GM18520 (cell line): ENCODE measurements at regions not wholly inside any gene's neighbourhood (a gene's known extent, or its start where the extent isn't known, plus 50 kb on each side); places are given as distances from the start of the nearest gene placed in this dataset.
"Not testable (repeated sequence)": the region's sequence is repeated elsewhere in the genome, so short reads cannot be mapped to it uniquely, and the experiment has no call there.

Experiments
- ATAC-seq: cut with Tn5 transposase; IDR thresholded peaks from one replicate; pipeline ENCODE4 v1.9.1; 2021; ENCODE audit not compliant: unreplicated experiment

DNA sequence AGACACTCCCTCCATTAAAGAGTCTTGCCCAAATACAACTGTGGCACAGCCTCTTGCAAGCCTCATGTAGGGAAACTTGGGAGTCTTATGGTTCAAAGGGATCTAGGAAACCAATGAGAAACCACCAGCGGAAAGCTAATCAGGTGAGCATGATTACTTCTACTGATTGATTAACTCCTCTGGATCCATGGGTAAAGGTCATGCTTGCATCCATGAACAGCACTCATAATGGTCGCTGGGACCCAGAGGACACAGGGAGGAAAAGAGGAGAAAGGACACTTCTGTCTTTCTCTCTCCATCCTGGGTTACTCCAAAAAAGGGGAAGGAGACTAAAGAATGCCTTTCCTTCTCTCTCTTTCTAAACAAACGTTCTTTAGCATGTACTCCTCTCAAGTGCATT is 1397.2 kb downstream of the LRFN5 start:
- ATAC-seq, result no peak

DNA sequence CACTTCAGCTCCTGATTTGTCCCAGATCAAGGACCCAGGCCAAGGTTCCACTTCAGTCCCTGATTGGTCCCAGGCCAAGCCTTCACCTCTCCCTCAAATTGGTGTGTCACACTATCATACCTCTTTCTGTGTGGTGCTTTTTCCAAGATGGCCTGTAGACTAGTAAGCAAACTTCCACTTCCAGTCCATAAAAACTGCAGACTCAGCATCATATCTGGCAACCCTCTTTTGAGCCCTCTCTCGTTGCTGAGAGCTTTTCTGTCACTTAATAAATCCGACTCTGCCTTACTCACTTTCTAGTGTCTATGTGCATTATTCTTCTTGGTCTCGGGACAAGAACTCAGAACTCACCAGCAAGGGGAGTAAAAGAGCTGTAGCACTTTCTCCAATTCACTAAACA is 1395.1 kb downstream of the LRFN5 start:
- ATAC-seq, result no peak

DNA sequence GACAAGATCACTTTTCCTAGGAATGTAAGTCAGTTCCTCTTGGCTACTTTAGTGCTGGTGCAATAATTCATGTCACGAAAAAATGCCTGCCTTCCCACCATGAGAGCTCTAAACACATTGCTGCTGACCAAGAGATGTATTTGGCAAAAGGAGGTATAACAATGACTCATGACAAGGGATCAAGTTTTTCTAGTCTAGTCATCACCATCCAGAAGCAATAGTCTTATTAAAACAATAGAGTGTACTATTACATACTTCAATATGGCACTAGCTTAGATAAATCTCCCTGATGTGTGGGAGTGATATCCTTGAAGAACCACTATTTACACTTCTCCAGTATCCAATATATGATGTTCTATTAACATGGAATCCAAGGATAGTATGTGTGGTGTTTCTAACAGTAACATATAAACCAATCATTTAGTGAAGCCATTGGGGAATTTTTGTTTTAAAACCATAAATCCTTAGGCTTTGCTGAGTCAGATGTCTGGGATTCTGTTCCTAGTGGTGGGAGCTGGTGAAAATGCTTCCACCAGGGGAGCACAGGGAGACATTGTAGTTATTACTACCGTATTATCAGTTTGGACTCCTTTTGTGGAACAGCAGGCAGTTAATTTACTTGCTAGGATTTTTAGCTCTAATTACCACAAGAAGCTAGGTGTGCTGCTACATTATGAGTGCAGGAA is 1387.5 kb downstream of the LRFN5 start:
- no peak for ATAC-seq

GRCh38 chr14:42992930-42993329 is 1386.3 kb downstream of the LRFN5 start:
- no peak for ATAC-seq

GRCh38 chr14:42980419-42980818 is 1373.7 kb downstream of the LRFN5 start:
- ATAC-seq, result no peak

DNA sequence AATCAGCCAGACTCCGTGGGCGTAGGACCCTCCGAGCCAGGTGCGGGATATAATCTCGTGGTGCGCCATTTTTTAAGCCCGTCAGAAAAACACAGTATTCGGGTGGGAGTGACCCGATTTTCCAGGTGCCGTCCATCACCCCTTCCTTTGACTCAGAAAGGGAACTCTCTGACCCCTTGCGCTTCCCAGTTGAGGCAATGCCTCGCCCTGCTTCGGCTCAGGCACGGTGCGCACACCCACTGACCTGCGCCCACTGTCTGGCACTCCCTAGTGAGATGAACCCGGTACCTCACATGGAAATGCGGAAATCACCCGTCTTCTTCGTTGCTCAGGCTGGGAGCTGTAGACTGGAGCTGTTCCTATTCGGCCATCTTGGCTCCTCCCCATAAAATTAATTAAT is 1366.5 kb downstream of the LRFN5 start:
- ATAC-seq, result not testable (repeated sequence)

GRCh38 chr14:42965512-42965911 is 1358.8 kb downstream of the LRFN5 start:
- ATAC-seq, result no peak

DNA sequence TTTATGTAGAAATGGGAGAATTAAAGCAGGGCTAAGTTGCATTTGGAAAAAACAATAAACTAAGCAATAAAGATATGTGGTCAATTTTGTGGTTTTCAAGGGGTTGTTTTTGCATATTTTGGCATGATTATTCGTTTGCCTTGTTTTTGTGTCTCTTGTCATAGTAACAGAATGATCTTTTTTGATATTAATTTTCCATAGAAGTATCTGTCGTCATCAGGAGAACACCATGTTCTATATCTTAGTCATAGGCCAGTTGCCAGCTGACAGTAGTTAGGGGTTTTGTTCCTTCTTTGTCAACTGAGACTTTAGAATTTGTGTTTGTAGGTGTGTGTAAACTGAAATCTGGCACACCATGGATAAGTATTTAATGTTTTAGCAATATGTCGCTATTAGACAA is 1354.8 kb downstream of the LRFN5 start:
- ATAC-seq, result no peak

- ATAC-seq, result no peak
Measured at GRCh38 chr14:42950363-42950762, 1343.7 kb downstream of the LRFN5 start.

- no peak for ATAC-seq
Measured at GRCh38 chr14:42947991-42948390, 1341.3 kb downstream of the LRFN5 start.

GRCh38 chr14:42944284-42944683 is 1337.6 kb downstream of the LRFN5 start:
- no peak for ATAC-seq

DNA sequence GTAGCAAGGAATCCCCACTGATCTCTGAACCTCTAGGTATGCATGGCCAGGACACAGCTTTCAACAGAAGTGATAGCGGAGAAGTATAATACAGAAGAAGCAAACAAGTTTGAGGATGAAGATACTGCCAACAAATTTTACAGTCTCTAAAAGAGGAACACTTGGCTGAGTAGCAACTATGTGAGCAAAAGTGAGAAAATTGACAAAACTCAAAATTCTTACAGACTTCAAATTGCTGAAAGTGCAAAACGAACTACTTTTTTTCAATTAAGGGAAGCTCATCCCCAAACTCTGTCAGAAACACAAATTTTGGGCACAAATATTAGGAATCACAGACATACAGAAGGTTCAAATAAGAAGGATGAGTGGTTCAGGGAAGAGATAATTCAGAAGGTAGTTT is 1324.6 kb downstream of the LRFN5 start:
- ATAC-seq, result no peak

GRCh38 chr14:42929806-42930480 is 1323.3 kb downstream of the LRFN5 start:
- no peak for ATAC-seq

DNA sequence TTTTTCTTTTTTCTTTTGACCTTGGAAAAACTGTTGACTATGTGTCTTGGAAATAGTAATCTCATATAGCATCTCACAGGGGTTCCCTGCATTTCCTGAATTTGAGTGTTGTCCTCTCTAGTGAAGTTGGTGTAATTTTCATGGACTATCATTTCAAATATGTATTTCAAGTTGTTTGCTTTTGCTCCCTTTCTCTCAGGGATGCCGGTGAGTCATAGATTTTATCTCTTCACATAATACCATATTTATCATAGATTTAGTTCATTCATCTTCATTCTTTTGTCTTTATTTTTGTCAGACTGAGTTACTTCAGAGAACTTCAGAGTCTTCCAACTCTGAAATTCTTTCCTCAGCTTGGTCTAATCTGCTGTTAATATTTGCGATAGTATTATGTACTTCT is 1320.6 kb downstream of the LRFN5 start:
- ATAC-seq, result no peak

DNA sequence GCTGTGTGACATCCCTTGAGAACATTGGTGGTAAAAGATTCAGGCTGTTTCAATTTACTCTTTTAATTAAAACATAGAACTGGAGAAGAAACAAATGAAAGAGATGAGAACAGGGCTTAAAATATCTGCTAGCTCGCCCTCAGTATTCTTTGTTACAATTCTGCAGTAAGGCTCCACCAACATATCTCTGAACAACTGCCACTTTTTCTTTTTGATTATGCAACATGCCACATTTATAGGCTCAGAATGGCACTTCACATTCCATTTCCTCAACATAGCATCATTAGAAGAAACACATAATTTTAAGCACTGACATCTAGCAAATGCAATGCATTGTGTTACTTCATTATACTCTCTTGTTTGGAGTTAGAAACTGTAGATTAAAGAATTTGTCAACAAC is 1315.2 kb downstream of the LRFN5 start:
- no peak for ATAC-seq

DNA sequence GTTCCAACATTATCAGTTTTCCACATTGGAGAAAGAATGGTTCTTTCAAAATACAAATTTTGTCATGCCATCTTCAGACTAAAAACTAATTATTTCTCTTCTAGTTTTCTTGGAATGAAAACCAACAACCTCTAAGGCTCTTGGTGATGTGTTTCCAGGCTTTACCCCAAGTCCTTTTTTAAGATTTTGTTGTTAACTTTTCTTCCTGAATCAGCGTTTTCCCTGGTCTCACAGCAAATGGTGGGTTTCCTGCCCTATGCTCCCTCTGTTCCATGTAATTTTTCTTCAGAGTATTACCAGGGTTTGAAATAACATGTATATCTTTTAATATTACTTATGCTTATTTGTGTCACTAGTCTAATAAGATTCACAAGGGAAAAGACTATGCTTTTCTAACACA is 1311.9 kb downstream of the LRFN5 start:
- no peak for ATAC-seq

GRCh38 chr14:42911642-42912041 is 1305.0 kb downstream of the LRFN5 start:
- no peak for ATAC-seq

GRCh38 chr14:42909659-42910058 is 1303.0 kb downstream of the LRFN5 start:
- no peak for ATAC-seq

- ATAC-seq, result no peak
Measured at GRCh38 chr14:42893183-42893582, 1286.5 kb downstream of the LRFN5 start.

DNA sequence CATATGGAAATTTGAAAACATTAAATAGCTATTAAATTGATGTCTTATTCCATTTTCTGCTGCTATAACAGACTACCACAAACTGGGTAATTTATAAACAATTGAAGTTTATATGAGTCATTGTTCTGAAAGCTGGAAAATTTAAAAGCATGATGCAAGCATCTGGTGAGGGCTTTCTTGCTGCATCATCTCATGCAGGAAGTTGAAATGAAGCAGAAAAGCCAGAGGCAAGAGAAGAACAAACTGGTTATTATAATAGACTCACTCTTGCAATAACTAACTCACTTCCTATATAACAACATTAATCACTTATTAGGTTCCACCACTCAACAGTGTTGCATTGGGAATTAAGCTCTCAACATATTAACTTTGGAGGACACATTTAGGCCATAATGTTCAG is 1277.4 kb downstream of the LRFN5 start:
- ATAC-seq, result no peak

- no peak for ATAC-seq
Measured at GRCh38 chr14:42877716-42878115, 1271.0 kb downstream of the LRFN5 start.

- ATAC-seq, result no peak
Measured at GRCh38 chr14:42872786-42873185, 1266.1 kb downstream of the LRFN5 start.

GRCh38 chr14:42869681-42870080 is 1263.0 kb downstream of the LRFN5 start:
- ATAC-seq, result no peak
